GM18519 (cell line): ENCODE measurements at regions not wholly inside any gene's neighbourhood (a gene's known extent, or its start where the extent isn't known, plus 50 kb on each side); places are given as distances from the start of the nearest gene placed in this dataset.
"Not testable (repeated sequence)": the region's sequence is repeated elsewhere in the genome, so short reads cannot be mapped to it uniquely, and the experiment has no call there.

Source experiments
- ATAC-seq: cut with Tn5 transposase; IDR thresholded peaks from one replicate; pipeline ENCODE4 v1.9.1; 2021; ENCODE audit warnings: mild to moderate bottlenecking, moderate library complexity; ENCODE audit not compliant: unreplicated experiment, low FRiP score

DNA sequence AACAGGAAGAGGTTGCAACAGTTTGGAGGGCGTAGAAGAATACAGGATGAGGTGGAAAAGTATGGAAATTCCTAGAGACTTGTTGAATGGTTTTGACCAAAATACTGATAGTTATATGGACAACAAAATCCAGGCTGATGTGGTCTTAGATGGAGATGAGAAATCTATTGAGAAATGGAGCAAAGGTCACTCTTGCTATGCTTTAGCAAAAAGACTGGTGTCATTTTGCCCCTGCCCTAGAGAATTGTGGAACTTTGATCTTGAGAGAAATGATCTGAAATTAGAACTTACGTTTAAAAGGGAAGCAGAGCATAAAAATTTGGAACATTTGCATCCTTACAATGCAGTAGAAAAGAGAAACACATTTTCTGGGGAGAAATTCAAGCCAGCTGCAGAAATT lies 686.9 kb upstream of the GBE1 start:
- ATAC-seq: no peak

GRCh38 chr3:82428821-82429220 lies 667.4 kb upstream of the GBE1 start:
- not testable (repeated sequence) for ATAC-seq

- no peak for ATAC-seq
Observed at GRCh38 chr3:82424031-82424339, 662.5 kb upstream of the GBE1 start.

GRCh38 chr3:82423268-82424030 lies 662.0 kb upstream of the GBE1 start:
- no peak for ATAC-seq

GRCh38 chr3:82416830-82417229 lies 655.4 kb upstream of the GBE1 start:
- no peak for ATAC-seq

- no peak for ATAC-seq
Observed at GRCh38 chr3:82416349-82416748, 654.9 kb upstream of the GBE1 start.

GRCh38 chr3:82413171-82413570 lies 651.7 kb upstream of the GBE1 start:
- ATAC-seq: no peak

DNA sequence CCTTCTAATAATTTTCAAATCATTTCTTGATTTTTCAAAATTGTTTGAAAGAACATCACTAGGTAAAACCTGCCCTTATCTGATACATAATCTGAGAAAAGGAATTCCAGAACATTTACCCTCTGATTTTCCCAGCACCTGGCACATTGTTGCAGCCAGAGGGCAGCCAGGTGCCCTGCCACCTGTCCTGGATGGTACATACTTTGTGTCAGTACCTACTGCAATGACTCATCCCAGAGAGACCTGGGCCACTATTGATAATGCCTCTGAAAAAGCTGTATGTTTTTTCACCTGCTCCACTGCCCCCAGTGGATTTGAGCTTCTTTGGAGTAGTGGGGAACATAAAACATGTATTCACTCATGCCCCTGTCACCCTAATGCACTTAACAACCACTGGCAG lies 648.9 kb upstream of the GBE1 start:
- ATAC-seq: no peak

DNA sequence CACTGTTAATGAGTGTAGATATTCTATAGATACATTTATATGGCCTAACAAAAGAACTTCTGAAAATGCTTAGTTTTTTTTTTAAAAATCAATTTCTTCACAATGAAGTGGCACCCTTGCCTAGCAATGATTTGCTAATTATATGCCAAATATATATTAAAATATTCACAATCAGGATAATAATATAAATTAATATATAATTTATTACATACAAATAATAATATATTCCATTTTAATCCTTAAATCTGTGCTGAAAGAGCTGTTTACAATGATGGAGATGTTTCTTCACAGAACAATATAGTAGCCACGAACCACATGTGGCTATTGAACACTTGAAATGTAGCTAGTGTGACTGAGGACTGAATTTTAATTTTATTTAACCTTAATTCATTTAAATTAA lies 648.4 kb upstream of the GBE1 start:
- no peak for ATAC-seq

GRCh38 chr3:82392203-82392775 lies 630.8 kb upstream of the GBE1 start:
- no peak for ATAC-seq

GRCh38 chr3:82390868-82391267 lies 629.4 kb upstream of the GBE1 start:
- ATAC-seq: no peak

- ATAC-seq: no peak
Observed at GRCh38 chr3:82386647-82387046, 625.2 kb upstream of the GBE1 start.

DNA sequence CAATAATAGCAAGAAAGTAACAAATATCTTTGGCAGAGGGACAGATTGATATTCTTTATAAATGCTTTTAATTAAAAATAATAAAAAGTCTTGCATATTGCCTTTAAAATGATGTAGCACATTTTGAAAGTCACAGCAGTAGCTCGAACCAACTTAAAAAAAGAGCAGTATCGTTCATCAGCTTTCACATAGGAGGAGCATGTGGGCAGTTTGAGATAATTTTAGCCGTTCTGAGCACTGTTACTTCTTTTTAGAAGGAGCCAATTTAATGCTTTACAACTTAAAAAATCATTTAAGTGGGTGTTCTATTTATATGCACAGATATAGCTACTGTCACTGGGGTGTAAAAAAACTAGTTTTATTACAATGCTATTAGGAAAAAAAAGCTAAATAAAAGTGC lies 622.7 kb upstream of the GBE1 start:
- ATAC-seq: no peak

DNA sequence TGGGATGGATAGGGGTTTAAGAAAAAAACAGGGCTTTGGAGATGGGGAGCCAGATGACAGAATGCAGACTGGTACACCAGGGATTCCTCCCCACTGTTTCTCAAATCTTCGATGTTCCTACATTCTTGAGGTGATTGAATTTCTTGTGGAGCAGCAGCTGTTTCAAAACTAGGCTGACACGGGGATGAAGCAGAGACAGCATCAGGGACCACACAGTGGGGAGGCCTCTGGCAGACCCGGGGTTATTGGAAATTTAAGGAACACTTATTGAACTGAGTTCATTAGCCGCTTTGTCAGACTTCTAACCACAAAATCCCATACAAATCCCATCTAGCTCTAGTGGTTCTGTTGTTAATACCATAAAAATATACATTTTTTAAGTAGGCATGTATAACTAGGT lies 621.4 kb upstream of the GBE1 start:
- ATAC-seq: no peak

GRCh38 chr3:82378392-82378791 lies 616.9 kb upstream of the GBE1 start:
- no peak for ATAC-seq

DNA sequence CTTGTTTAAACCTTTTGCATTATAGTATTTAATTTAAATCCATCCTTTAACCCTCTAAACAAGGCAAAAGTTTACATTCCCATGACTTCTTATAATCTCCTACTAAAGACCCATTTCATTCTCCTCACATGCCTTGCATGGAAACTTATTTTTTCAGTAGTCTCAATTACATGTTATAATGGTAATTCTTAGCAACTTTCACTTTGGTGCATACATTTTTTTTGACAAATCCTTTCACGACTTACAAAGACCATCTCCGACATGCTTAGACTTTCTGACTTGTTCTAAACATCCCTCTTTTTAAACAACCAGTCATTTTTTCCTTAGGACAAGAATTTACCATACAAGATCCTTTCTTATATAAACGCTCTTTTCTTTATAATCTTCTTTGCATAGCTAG lies 615.4 kb upstream of the GBE1 start:
- no peak for ATAC-seq

DNA sequence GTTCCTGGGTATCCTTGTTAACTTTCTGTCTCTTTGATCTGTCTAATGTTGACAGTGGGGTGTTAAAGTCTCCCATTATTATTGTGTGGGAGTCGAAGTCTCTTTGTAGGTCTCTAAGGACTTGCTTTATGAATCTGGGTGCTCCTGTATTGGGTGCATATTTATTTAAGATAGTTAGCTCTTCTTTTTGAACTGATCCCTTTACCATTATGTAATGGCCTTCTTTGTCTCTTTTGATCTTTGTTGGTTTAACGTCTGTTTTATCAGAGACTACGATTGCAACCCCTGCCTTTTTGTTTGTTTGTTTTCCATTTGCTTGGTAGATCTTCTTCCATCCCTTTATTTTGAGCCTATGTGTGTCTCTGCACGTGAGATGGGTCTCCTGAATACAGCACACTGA lies 612.4 kb upstream of the GBE1 start:
- ATAC-seq: not testable (repeated sequence)

DNA sequence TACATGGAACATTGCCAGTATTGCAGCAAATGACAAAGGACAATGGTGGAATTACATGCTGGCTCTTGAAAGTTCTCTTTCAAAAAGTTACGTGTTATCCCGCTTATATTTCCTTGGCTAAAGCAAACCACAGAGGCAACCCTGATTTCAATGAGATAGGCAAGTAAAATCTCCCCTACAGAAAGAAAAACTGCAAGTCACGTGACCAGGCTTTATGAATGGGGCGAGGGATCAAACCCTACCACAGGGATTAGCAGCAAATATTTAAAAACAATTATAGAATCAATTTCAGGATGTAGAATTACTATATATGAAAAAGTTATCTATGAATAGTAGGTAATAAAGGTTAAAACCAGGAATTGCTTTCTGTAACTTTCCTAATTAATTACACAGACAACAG lies 603.4 kb upstream of the GBE1 start:
- no peak for ATAC-seq

DNA sequence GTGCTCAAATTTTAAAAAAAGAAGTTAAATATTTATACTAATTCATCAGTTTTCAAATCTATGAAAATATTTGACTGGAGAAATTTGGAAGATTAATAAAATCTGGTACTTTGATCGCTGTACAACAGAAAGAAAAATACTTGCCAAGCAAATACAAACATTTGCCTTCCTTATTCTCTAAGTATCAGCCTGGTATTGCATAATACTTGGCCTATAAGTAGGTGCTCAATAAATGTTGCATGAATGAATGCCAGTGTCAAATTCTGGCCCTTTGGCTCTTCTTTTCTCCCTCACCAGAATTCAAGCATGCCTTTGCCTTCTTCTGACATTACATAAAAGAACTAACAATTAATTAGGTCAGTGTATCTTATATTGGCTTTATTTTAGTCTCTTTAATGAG lies 601.7 kb upstream of the GBE1 start:
- ATAC-seq: no peak

DNA sequence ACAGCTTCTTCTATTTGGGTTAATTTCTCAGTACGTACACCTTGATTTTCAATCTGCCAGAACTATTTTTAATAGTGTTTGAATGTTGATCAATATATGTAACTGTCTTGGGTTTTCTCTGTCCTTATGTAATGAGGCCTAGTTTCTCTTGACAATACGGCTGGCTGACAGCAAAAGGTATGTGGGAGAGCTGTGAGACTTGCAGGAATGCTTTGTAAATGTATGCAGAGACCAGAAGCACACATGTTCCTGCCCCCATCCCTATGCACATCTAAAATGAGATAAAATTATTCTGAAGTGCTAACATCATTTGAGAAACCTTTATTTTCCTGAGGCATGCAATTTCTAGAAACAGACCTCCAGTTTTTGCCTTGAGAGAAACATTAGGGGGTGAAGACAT lies 593.8 kb upstream of the GBE1 start:
- ATAC-seq: no peak

DNA sequence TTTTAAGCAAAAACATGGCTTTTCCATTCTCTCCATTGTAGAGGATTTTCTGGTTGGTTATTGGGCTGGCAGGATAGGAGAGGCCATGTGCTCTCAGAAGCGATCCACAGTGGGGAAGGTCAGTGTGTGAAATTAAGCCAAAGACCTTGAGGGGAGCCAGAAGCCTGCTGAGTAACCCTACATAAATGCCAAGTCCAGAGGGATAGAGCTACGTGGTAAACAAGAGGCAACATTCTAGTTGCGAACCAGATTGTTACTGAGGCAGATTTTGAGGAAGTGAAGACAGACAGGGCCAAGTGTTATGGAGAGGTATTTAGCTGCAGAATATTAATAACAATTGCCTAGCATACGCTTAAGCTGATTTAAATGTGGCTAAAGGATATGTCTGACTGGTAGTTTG lies 592.8 kb upstream of the GBE1 start:
- ATAC-seq: no peak

DNA sequence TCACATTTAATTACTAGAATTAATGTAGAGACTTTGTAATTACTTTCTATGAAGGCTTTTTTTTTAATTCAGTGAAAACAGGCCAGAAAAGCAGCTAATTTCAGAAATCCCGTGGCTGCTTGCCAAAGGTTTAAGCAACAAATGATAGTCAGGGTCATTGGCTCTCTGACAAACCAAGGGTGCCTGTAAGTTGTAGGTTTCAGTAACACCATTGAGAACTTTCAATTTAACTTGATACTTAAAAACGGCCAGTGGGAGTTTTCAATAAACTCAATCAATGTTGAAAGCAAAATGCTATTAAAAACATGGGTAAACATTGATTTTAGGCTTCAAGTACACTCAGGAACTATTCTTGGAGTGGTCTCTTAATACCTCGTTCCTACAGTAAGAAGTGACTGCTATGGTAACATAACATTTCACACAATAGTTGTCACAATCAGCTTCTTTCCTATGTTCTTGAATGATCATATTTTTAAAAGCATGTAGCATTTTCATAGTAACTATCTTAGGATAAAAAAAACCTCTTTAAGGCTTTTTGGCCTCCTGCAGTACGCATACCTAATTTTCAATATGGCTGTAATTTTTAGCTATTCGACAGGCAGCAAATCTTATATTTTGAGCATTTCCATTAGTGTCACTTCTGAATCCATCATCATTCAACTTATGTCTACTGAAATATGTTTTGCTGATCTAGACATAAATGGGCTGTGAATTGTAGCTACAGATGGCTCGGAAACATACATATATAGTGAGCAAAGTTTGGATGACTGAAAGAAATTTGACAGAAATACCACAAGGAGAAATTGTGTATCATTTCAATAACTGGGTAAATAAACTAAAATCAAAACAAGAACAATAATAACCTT lies 592.1 kb upstream of the GBE1 start:
- no peak for ATAC-seq
